ENCODE measurements at regions not wholly inside any gene's neighbourhood (a gene's known extent, or its start where the extent isn't known, plus 50 kb on each side); places are given as distances from the start of the nearest gene placed in this dataset.

- no peak for TF ChIP-seq CTCF (IDR thresholded peaks at IDR 0.05)
- Histone ChIP-seq H3K9me3 (no peaks in the 10 kb centered on the region), H3K4me1 (no peaks in the 10 kb centered on the region), H3K27me3 (no peaks in the 10 kb centered on the region), H3K27ac (no peak overlapping the region), H3K4me3 (no peak overlapping the region), H3K36me3 (no peaks in the 10 kb centered on the region)
- no peak for DNase-seq (ENCODE audit: low spot score in 2 of 2)
- intact Hi-C loops (cut with DNase I): no loop called here
Observed at GRCh38 chr9:23573800-23574199, 252.2 kb downstream of the ELAVL2 start.

- intact Hi-C loops (cut with DNase I): no loop called here
- Histone ChIP-seq H3K27me3 (no peaks in the 10 kb centered on the region), H3K4me1 (no peaks in the 10 kb centered on the region), H3K9me3 (no peaks in the 10 kb centered on the region), H3K4me3 (no peak overlapping the region), H3K36me3 (no peaks in the 10 kb centered on the region), H3K27ac (no peak overlapping the region)
- DNase-seq (ENCODE audit: low spot score in 2 of 2): no peak
- no peak for TF ChIP-seq CTCF (IDR thresholded peaks at IDR 0.05)
Observed at GRCh38 chr9:23577611-23578010, 248.4 kb downstream of the ELAVL2 start.

GRCh38 chr9:23581931-23582330 is 244.1 kb downstream of the ELAVL2 start:
- no peaks in the 10 kb centered on the region for H3K4me1 ChIP-seq
- intact Hi-C loops (cut with DNase I): no loop called here
- no peak for TF ChIP-seq CTCF (IDR thresholded peaks at IDR 0.05)
- H3K27ac ChIP-seq: no peak overlapping the region
- DNase-seq (ENCODE audit: low spot score in 2 of 2): no peak
- no peaks in the 10 kb centered on the region for H3K36me3 ChIP-seq
- H3K27me3 ChIP-seq: no peaks in the 10 kb centered on the region
- H3K9me3 ChIP-seq: no peaks in the 10 kb centered on the region
- H3K4me3 ChIP-seq: no peak overlapping the region

GRCh38 chr9:23582836-23583235 is 243.2 kb downstream of the ELAVL2 start:
- intact Hi-C loops (cut with DNase I): no loop called here
- TF ChIP-seq CTCF (IDR thresholded peaks at IDR 0.05): no peak
- Histone ChIP-seq H3K9me3 (no peaks in the 10 kb centered on the region), H3K4me3 (no peak overlapping the region), H3K36me3 (no peaks in the 10 kb centered on the region), H3K27me3 (no peaks in the 10 kb centered on the region), H3K4me1 (no peaks in the 10 kb centered on the region), H3K27ac (no peak overlapping the region)
- no peak for DNase-seq (ENCODE audit: low spot score in 2 of 2)

GRCh38 chr9:23586906-23587305 is 239.1 kb downstream of the ELAVL2 start:
- H3K9me3 ChIP-seq: no peaks in the 10 kb centered on the region
- DNase-seq (ENCODE audit: low spot score in 2 of 2): no peak
- no peak overlapping the region for H3K4me3 ChIP-seq
- H3K36me3 ChIP-seq: no peaks in the 10 kb centered on the region
- intact Hi-C loops (cut with DNase I): no loop called here
- no peaks in the 10 kb centered on the region for H3K4me1 ChIP-seq
- no peaks in the 10 kb centered on the region for H3K27me3 ChIP-seq
- no peak overlapping the region for H3K27ac ChIP-seq
- TF ChIP-seq CTCF (IDR thresholded peaks at IDR 0.05): no peak

GRCh38 chr9:23587433-23587832 is 238.6 kb downstream of the ELAVL2 start:
- Histone ChIP-seq H3K4me3 (no peak overlapping the region), H3K27ac (no peak overlapping the region), H3K4me1 (no peaks in the 10 kb centered on the region), H3K36me3 (no peaks in the 10 kb centered on the region), H3K27me3 (no peaks in the 10 kb centered on the region), H3K9me3 (no peaks in the 10 kb centered on the region)
- no peak for TF ChIP-seq CTCF (IDR thresholded peaks at IDR 0.05)
- DNase-seq (ENCODE audit: low spot score in 2 of 2): no peak
- intact Hi-C loops (cut with DNase I): no loop called here

Data from ascending aorta (tissue), 2 donors.